ENCODE measurements at regions not wholly inside any gene's neighbourhood (a gene's known extent, or its start where the extent isn't known, plus 50 kb on each side); places are given as distances from the start of the nearest gene placed in this dataset.

DNA sequence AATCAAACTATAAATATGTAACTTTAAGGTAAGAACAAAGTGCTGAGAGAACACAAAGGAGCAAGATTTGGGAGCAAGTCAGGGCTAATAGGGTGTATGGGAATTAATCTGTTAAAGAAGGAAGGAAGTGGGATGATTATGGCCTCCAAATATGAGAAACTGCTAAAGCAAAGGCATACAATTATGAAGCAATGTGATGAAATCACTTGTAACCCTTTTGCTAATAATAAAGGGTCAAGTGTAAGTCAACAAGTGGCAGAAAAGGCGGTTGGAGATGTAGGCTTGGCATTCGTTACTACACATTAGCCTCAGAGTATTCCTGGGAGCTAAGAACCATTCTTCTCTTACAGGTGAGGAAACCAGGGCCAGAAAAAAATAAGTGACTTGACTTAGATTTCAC is 1002.3 kb upstream of the TENM4 start:
- DNase-seq (ENCODE audit: low spot score): no peak
- H3K27me3 ChIP-seq (ENCODE audit: control insufficient read depth in 4 of 4, insufficient read depth in 4 of 4, low read length in 3 of 4): no peaks in the 10 kb centered on the region
- no peaks in the 10 kb centered on the region for H3K4me1 ChIP-seq (ENCODE audit: control insufficient read depth in 4 of 4, insufficient read depth in 4 of 4, low read length in 3 of 4)
- TF ChIP-seq SP1 (IDR thresholded peaks at IDR 0.05): no peak
- no peak for TF ChIP-seq YY1 (IDR thresholded peaks at IDR 0.05)
- no peak for TF ChIP-seq HNF4A (conservative IDR thresholded peaks at IDR 0.05)
- TF ChIP-seq, protein P1, sequence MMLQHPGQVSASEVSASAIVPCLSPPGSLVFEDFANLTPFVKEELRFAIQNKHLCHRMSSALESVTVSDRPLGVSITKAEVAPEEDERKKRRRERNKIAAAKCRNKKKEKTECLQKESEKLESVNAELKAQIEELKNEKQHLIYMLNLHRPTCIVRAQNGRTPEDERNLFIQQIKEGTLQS (IDR thresholded peaks at IDR 0.05): no peak
- TF ChIP-seq JUND (IDR thresholded peaks at IDR 0.05): no peak
- TF ChIP-seq, protein P2, sequence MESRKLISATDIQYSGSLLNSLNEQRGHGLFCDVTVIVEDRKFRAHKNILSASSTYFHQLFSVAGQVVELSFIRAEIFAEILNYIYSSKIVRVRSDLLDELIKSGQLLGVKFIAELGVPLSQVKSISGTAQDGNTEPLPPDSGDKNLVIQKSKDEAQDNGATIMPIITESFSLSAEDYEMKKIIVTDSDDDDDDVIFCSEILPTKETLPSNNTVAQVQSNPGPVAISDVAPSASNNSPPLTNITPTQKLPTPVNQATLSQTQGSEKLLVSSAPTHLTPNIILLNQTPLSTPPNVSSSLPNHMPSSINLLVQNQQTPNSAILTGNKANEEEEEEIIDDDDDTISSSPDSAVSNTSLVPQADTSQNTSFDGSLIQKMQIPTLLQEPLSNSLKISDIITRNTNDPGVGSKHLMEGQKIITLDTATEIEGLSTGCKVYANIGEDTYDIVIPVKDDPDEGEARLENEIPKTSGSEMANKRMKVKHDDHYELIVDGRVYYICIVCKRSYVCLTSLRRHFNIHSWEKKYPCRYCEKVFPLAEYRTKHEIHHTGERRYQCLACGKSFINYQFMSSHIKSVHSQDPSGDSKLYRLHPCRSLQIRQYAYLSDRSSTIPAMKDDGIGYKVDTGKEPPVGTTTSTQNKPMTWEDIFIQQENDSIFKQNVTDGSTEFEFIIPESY (IDR thresholded peaks at IDR 0.05): no peak
- TF ChIP-seq NR2F2 (IDR thresholded peaks at IDR 0.05): no peak
- no peak for TF ChIP-seq FOXA1 (IDR thresholded peaks at IDR 0.05)
- 70% methylated on average over 2 of the region's 2 CpGs for WGBS
- H3K27ac ChIP-seq (ENCODE audit: low read depth in 1 of 2, low read length in 2 of 2): no peak overlapping the region
- no peaks in the 10 kb centered on the region for H3K9me3 ChIP-seq (ENCODE audit: control insufficient read depth in 4 of 4, low read length in 3 of 4)
- no peak overlapping the region for H3K9ac ChIP-seq (ENCODE audit: low read depth in 1 of 2, low read length in 2 of 2)
- H3K36me3 ChIP-seq (ENCODE audit: control insufficient read depth in 4 of 4, insufficient read depth in 3 of 4, low read depth in 1 of 4, low read length in 3 of 4): no peaks in the 10 kb centered on the region
- no peak overlapping the region for H3K4me3 ChIP-seq (ENCODE audit: low read depth in 1 of 3, low read length in 3 of 3)

DNA sequence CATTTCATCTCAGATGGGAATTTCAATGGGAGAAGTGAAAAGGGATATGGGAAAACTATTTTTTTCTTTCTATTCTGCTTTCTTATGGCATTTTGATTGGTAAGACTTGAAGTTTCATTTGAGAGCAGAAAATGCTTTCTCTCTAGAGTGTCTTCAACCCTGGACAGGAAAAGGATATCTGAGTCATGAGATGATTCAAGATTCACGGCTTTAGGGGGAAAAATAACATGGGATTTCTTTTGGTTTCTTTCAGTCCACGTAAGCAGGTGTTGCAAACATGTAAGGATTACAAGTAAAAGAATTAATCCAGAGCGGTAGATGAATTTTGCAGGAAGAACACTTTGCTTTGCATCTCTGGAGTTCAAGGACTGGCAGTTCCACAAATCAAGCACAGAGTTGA is 1001.0 kb upstream of the TENM4 start:
- no peak for DNase-seq (ENCODE audit: low spot score)
- WGBS: 65% methylated on average over 3 of the region's 3 CpGs
- Histone ChIP-seq H3K4me1 (ENCODE audit: control insufficient read depth in 4 of 4, insufficient read depth in 4 of 4, low read length in 3 of 4) (no peaks in the 10 kb centered on the region), H3K9me3 (ENCODE audit: control insufficient read depth in 4 of 4, low read length in 3 of 4) (no peaks in the 10 kb centered on the region), H3K9ac (ENCODE audit: low read depth in 1 of 2, low read length in 2 of 2) (no peak overlapping the region), H3K27ac (ENCODE audit: low read depth in 1 of 2, low read length in 2 of 2) (no peak overlapping the region), H3K36me3 (ENCODE audit: control insufficient read depth in 4 of 4, insufficient read depth in 3 of 4, low read depth in 1 of 4, low read length in 3 of 4) (no peaks in the 10 kb centered on the region), H3K4me3 (ENCODE audit: low read depth in 1 of 3, low read length in 3 of 3) (no peak overlapping the region), H3K27me3 (ENCODE audit: control insufficient read depth in 4 of 4, insufficient read depth in 4 of 4, low read length in 3 of 4) (no peaks in the 10 kb centered on the region)
- TF ChIP-seq HNF4A (conservative IDR thresholded peaks at IDR 0.05): no peak
- TF ChIP-seq, protein P3, sequence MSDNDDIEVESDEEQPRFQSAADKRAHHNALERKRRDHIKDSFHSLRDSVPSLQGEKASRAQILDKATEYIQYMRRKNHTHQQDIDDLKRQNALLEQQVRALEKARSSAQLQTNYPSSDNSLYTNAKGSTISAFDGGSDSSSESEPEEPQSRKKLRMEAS (IDR thresholded peaks at IDR 0.05): no peak
- no peak for TF ChIP-seq GABPA (IDR thresholded peaks at IDR 0.05 in 1 of 2, conservative IDR thresholded peaks at IDR 0.05 in 1 of 2)
- no peak for TF ChIP-seq NR2F2 (IDR thresholded peaks at IDR 0.05)
- no peak for TF ChIP-seq RAD21 (IDR thresholded peaks at IDR 0.05)
- no peak for TF ChIP-seq HNF4G (IDR thresholded peaks at IDR 0.05)
- TF ChIP-seq JUND (IDR thresholded peaks at IDR 0.05): no peak
- TF ChIP-seq, protein P4, sequence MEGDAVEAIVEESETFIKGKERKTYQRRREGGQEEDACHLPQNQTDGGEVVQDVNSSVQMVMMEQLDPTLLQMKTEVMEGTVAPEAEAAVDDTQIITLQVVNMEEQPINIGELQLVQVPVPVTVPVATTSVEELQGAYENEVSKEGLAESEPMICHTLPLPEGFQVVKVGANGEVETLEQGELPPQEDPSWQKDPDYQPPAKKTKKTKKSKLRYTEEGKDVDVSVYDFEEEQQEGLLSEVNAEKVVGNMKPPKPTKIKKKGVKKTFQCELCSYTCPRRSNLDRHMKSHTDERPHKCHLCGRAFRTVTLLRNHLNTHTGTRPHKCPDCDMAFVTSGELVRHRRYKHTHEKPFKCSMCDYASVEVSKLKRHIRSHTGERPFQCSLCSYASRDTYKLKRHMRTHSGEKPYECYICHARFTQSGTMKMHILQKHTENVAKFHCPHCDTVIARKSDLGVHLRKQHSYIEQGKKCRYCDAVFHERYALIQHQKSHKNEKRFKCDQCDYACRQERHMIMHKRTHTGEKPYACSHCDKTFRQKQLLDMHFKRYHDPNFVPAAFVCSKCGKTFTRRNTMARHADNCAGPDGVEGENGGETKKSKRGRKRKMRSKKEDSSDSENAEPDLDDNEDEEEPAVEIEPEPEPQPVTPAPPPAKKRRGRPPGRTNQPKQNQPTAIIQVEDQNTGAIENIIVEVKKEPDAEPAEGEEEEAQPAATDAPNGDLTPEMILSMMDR (IDR thresholded peaks at IDR 0.05; ENCODE audit: low read depth, low read length, missing input control): no peak
- TF ChIP-seq SP1 (IDR thresholded peaks at IDR 0.05): no peak
- TF ChIP-seq, protein P5, sequence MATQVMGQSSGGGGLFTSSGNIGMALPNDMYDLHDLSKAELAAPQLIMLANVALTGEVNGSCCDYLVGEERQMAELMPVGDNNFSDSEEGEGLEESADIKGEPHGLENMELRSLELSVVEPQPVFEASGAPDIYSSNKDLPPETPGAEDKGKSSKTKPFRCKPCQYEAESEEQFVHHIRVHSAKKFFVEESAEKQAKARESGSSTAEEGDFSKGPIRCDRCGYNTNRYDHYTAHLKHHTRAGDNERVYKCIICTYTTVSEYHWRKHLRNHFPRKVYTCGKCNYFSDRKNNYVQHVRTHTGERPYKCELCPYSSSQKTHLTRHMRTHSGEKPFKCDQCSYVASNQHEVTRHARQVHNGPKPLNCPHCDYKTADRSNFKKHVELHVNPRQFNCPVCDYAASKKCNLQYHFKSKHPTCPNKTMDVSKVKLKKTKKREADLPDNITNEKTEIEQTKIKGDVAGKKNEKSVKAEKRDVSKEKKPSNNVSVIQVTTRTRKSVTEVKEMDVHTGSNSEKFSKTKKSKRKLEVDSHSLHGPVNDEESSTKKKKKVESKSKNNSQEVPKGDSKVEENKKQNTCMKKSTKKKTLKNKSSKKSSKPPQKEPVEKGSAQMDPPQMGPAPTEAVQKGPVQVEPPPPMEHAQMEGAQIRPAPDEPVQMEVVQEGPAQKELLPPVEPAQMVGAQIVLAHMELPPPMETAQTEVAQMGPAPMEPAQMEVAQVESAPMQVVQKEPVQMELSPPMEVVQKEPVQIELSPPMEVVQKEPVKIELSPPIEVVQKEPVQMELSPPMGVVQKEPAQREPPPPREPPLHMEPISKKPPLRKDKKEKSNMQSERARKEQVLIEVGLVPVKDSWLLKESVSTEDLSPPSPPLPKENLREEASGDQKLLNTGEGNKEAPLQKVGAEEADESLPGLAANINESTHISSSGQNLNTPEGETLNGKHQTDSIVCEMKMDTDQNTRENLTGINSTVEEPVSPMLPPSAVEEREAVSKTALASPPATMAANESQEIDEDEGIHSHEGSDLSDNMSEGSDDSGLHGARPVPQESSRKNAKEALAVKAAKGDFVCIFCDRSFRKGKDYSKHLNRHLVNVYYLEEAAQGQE (IDR thresholded peaks at IDR 0.05): no peak
- TF ChIP-seq, protein P1 (IDR thresholded peaks at IDR 0.05): no peak
- no peak for TF ChIP-seq EGR1 (IDR thresholded peaks at IDR 0.05; ENCODE audit: low read depth in 2 of 2)
- no peak for TF ChIP-seq FOXA1 (IDR thresholded peaks at IDR 0.05)
- TF ChIP-seq YY1 (IDR thresholded peaks at IDR 0.05): no peak
- TF ChIP-seq, protein P2 (IDR thresholded peaks at IDR 0.05): no peak
- TF ChIP-seq RXRA (IDR thresholded peaks at IDR 0.05): no peak
- no peak for TF ChIP-seq FOXA2 (IDR thresholded peaks at IDR 0.05)
- no peak for TF ChIP-seq TAF1 (conservative IDR thresholded peaks at IDR 0.05)

All from liver (tissue), 8 donors.